Esophagus squamous epithelium (tissue), 4 donors: ENCODE measurements at regions not wholly inside any gene's neighbourhood (a gene's known extent, or its start where the extent isn't known, plus 50 kb on each side); places are given as distances from the start of the nearest gene placed in this dataset.

ENCODE experiments used
- POLR2A ChIP-seq, 4 donors: fragments of 450-650 bp; IDR thresholded peaks; one replicate each; pipeline ENCODE4 v1.6.1; 2017; ENCODE audit warnings: antibody characterized with exemption in 4 of 4, mild to moderate bottlenecking in 4 of 4, moderate library complexity in 3 of 4
- TF ChIP-seq, protein P1 (sequence below), 6 experiments: fragments of 450-650 bp in 4 of 6; fragments of 200-600 bp in 2 of 6; sonication (generic) in 2 of 6; IDR thresholded peaks; one replicate each; pipeline ENCODE4 v1.5.1; 2016 to 2019; ENCODE audit warnings: antibody characterized with exemption in 6 of 6, mild to moderate bottlenecking in 4 of 6, moderate library complexity in 4 of 6

DNA sequence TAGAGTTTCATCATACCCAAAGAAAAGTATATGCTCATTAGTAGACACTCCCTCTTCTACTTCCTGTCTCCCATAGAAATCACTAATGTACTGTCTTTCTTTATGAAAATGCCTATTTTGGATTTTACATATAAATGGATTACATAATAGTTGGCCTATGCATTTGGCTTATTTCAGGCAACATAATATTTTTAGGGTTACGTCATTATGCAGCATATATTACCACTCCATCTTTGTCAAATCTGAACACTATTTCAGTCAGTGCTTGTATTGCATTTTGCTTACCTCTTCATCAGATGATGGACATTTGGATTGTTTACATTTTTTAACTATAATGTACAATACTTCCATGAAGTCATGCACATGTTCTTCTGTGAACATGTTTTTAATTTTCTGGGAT is 1406.1 kb downstream of the LRFN5 start:
- TF ChIP-seq, protein P1, sequence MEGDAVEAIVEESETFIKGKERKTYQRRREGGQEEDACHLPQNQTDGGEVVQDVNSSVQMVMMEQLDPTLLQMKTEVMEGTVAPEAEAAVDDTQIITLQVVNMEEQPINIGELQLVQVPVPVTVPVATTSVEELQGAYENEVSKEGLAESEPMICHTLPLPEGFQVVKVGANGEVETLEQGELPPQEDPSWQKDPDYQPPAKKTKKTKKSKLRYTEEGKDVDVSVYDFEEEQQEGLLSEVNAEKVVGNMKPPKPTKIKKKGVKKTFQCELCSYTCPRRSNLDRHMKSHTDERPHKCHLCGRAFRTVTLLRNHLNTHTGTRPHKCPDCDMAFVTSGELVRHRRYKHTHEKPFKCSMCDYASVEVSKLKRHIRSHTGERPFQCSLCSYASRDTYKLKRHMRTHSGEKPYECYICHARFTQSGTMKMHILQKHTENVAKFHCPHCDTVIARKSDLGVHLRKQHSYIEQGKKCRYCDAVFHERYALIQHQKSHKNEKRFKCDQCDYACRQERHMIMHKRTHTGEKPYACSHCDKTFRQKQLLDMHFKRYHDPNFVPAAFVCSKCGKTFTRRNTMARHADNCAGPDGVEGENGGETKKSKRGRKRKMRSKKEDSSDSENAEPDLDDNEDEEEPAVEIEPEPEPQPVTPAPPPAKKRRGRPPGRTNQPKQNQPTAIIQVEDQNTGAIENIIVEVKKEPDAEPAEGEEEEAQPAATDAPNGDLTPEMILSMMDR (IDR thresholded peaks at IDR 0.05) = no peak
- TF ChIP-seq POLR2A (IDR thresholded peaks at IDR 0.05) = no peak
